Fibroblast of lung (primary cell): ENCODE measurements at regions not wholly inside any gene's neighbourhood (a gene's known extent, or its start where the extent isn't known, plus 50 kb on each side); places are given as distances from the start of the nearest gene placed in this dataset.

ENCODE experiments used
- EZH2 ChIP-seq: IDR thresholded peaks from 2 replicates; pipeline ENCODE4 v1.5.1; 2012; ENCODE audit warnings: low read length, control low read depth, mild to moderate bottlenecking; ENCODE audit errors: missing control alignments
- TF ChIP-seq, protein P1 (sequence below), 2 donors: IDR thresholded peaks in 1 of 2; conservative IDR thresholded peaks in 1 of 2; 1 replicate in 1 of 2; 2 replicates in 1 of 2; pipeline ENCODE4 v1.5.1; 2011 to 2012; ENCODE audit warnings: low read length in 2 of 2, control low read depth in 1 of 2, inconsistent platforms in 1 of 2, low read depth in 1 of 2, mild to moderate bottlenecking in 1 of 2

DNA sequence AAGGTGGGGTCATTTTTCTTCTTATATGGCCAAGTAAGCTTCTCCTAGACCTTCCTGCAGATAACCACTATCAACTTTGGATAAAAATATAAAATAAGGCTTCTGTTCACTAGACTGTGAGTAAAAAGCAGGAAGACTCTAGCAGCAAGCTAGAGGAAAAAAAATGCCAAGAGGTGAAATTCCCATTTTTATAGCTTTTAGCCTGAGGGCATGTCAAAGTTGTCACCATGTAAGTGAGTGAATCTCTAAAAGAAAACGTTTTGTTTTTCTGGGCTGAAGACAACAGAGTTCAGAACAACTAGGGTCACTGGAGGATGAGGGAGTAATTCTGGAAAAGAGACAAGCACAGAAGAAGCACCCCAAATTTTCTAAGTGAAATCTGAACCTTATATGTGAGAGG is 143.9 kb upstream of the DIO3 start:
- TF ChIP-seq, protein P1, sequence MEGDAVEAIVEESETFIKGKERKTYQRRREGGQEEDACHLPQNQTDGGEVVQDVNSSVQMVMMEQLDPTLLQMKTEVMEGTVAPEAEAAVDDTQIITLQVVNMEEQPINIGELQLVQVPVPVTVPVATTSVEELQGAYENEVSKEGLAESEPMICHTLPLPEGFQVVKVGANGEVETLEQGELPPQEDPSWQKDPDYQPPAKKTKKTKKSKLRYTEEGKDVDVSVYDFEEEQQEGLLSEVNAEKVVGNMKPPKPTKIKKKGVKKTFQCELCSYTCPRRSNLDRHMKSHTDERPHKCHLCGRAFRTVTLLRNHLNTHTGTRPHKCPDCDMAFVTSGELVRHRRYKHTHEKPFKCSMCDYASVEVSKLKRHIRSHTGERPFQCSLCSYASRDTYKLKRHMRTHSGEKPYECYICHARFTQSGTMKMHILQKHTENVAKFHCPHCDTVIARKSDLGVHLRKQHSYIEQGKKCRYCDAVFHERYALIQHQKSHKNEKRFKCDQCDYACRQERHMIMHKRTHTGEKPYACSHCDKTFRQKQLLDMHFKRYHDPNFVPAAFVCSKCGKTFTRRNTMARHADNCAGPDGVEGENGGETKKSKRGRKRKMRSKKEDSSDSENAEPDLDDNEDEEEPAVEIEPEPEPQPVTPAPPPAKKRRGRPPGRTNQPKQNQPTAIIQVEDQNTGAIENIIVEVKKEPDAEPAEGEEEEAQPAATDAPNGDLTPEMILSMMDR (conservative IDR thresholded peaks at IDR 0.05 in 1 of 2, IDR thresholded peaks at IDR 0.05 in 1 of 2; ENCODE audit: low read depth in 1 of 2, low read length in 2 of 2): no peak
- TF ChIP-seq EZH2: no peak
